ENCODE measurements at regions not wholly inside any gene's neighbourhood (a gene's known extent, or its start where the extent isn't known, plus 50 kb on each side); places are given as distances from the start of the nearest gene placed in this dataset.

- no peak for DNase-seq (ENCODE audit: low read depth in 2 of 2)
Measured at GRCh38 chr6:133583907-133584427, 304.9 kb upstream of the TCF21 start.

GRCh38 chr6:133584823-133585222, 304.1 kb upstream of the TCF21 start:
- no peak for DNase-seq (ENCODE audit: low read depth in 2 of 2)

GRCh38 chr6:133585978-133586377, 302.9 kb upstream of the TCF21 start:
- DNase-seq (ENCODE audit: low read depth in 2 of 2) = no peak

GRCh38 chr6:133587546-133588160, 301.3 kb upstream of the TCF21 start:
- DNase-seq (ENCODE audit: low read depth in 2 of 2) = no peak

- DNase-seq (ENCODE audit: low read depth in 2 of 2) = no peak
Measured at GRCh38 chr6:133590196-133590595, 298.7 kb upstream of the TCF21 start.

- no peak for DNase-seq (ENCODE audit: low read depth in 2 of 2)
Measured at GRCh38 chr6:133590814-133591213, 298.1 kb upstream of the TCF21 start.

- DNase-seq (ENCODE audit: low read depth in 2 of 2) = no peak
Measured at GRCh38 chr6:133591275-133591674, 297.6 kb upstream of the TCF21 start.

GRCh38 chr6:133594652-133595110, 294.2 kb upstream of the TCF21 start:
- no peak for DNase-seq (ENCODE audit: low read depth in 2 of 2)

GRCh38 chr6:133595111-133595761, 293.7 kb upstream of the TCF21 start:
- DNase-seq (ENCODE audit: low read depth in 2 of 2) = no peak

- DNase-seq (ENCODE audit: low read depth in 2 of 2) = no peak
Measured at GRCh38 chr6:133606852-133607251, 282.1 kb upstream of the TCF21 start.

- no peak for DNase-seq (ENCODE audit: low read depth in 2 of 2)
Measured at GRCh38 chr6:133608620-133609019, 280.3 kb upstream of the TCF21 start.

GRCh38 chr6:133609415-133610226, 279.3 kb upstream of the TCF21 start:
- DNase-seq (ENCODE audit: low read depth in 2 of 2) = no peak

- no peak for DNase-seq (ENCODE audit: low read depth in 2 of 2)
Measured at GRCh38 chr6:133610227-133610840, 278.6 kb upstream of the TCF21 start.

- no peak for DNase-seq (ENCODE audit: low read depth in 2 of 2)
Measured at GRCh38 chr6:133610971-133611370, 277.9 kb upstream of the TCF21 start.

- DNase-seq (ENCODE audit: low read depth in 2 of 2) = no peak
Measured at GRCh38 chr6:133612459-133612858, 276.5 kb upstream of the TCF21 start.

GRCh38 chr6:133613211-133613610, 275.7 kb upstream of the TCF21 start:
- DNase-seq (ENCODE audit: low read depth in 2 of 2) = no peak

GRCh38 chr6:133621751-133622150, 267.2 kb upstream of the TCF21 start:
- no peak for DNase-seq (ENCODE audit: low read depth in 2 of 2)

GRCh38 chr6:133623065-133623464, 265.8 kb upstream of the TCF21 start:
- DNase-seq (ENCODE audit: low read depth in 2 of 2) = no peak

GRCh38 chr6:133623621-133624020, 265.3 kb upstream of the TCF21 start:
- DNase-seq (ENCODE audit: low read depth in 2 of 2) = no peak

- no peak for DNase-seq (ENCODE audit: low read depth in 2 of 2)
Measured at GRCh38 chr6:133626096-133626666, 262.7 kb upstream of the TCF21 start.

- DNase-seq (ENCODE audit: low read depth in 2 of 2) = no peak
Measured at GRCh38 chr6:133629970-133630369, 258.9 kb upstream of the TCF21 start.

GRCh38 chr6:133630651-133631050, 258.3 kb upstream of the TCF21 start:
- DNase-seq (ENCODE audit: low read depth in 2 of 2) = no peak
